ENCODE measurements at regions not wholly inside any gene's neighbourhood (a gene's known extent, or its start where the extent isn't known, plus 50 kb on each side); places are given as distances from the start of the nearest gene placed in this dataset.

DNA sequence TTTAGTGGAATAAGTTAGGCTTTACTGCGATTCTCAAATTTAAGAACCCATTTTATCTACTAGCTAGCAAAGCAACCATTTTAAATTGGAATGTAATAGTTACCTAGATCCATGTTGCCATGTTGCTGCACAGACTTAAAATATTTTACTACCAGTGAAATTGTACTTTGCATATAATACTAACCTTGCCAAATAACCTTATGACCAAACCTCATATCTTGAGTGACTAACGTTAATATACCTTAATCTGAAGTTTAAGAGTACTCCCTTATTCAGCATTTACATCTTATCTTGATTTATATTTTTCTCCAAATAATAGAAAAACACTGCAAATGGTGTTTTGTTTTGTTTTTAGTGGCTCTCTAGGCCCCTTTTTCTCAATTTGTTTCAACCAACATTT, 50.3 kb upstream of the NAB1 start:
- TF ChIP-seq ATF2 (tag by site-specific recombination; IDR thresholded peaks at IDR 0.05; ENCODE audit: low read depth) (no peak), ZBTB20 (tag by site-specific recombination; IDR thresholded peaks at IDR 0.05) (no peak), CTCF (tag by site-specific recombination; IDR thresholded peaks at IDR 0.05) (no peak), ZNF670 (tag by site-specific recombination; IDR thresholded peaks at IDR 0.05; ENCODE audit: low read depth) (no peak), ZNF529 (tag by site-specific recombination; IDR thresholded peaks at IDR 0.05; ENCODE audit: insufficient replicate concordance) (no peak), ZNF239 (tag by site-specific recombination; IDR thresholded peaks at IDR 0.05) (no peak), ZNF169 (tag by site-specific recombination; IDR thresholded peaks at IDR 0.05) (no peak), ZNF645 (tag by site-specific recombination; IDR thresholded peaks at IDR 0.05) (no peak), MEIS1 (CRISPR knock-in tag; IDR thresholded peaks at IDR 0.05; ENCODE audit: borderline replicate concordance) (no peak), YY1 (tag by site-specific recombination; IDR thresholded peaks at IDR 0.05) (no peak), ZFHX2 (tag by site-specific recombination; conservative IDR thresholded peaks at IDR 0.05) (no peak), MZF1 (tag by site-specific recombination; IDR thresholded peaks at IDR 0.05; ENCODE audit: borderline replicate concordance) (no peak)
- TF ChIP-seq, protein P1, sequence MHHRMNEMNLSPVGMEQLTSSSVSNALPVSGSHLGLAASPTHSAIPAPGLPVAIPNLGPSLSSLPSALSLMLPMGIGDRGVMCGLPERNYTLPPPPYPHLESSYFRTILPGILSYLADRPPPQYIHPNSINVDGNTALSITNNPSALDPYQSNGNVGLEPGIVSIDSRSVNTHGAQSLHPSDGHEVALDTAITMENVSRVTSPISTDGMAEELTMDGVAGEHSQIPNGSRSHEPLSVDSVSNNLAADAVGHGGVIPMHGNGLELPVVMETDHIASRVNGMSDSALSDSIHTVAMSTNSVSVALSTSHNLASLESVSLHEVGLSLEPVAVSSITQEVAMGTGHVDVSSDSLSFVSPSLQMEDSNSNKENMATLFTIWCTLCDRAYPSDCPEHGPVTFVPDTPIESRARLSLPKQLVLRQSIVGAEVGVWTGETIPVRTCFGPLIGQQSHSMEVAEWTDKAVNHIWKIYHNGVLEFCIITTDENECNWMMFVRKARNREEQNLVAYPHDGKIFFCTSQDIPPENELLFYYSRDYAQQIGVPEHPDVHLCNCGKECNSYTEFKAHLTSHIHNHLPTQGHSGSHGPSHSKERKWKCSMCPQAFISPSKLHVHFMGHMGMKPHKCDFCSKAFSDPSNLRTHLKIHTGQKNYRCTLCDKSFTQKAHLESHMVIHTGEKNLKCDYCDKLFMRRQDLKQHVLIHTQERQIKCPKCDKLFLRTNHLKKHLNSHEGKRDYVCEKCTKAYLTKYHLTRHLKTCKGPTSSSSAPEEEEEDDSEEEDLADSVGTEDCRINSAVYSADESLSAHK (tag by site-specific recombination; IDR thresholded peaks at IDR 0.05) = no peak
- TF ChIP-seq, protein P2, sequence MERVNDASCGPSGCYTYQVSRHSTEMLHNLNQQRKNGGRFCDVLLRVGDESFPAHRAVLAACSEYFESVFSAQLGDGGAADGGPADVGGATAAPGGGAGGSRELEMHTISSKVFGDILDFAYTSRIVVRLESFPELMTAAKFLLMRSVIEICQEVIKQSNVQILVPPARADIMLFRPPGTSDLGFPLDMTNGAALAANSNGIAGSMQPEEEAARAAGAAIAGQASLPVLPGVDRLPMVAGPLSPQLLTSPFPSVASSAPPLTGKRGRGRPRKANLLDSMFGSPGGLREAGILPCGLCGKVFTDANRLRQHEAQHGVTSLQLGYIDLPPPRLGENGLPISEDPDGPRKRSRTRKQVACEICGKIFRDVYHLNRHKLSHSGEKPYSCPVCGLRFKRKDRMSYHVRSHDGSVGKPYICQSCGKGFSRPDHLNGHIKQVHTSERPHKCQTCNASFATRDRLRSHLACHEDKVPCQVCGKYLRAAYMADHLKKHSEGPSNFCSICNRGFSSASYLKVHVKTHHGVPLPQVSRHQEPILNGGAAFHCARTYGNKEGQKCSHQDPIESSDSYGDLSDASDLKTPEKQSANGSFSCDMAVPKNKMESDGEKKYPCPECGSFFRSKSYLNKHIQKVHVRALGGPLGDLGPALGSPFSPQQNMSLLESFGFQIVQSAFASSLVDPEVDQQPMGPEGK (tag by site-specific recombination; IDR thresholded peaks at IDR 0.05) = no peak

Data from HEK293 (cell line).